NCI-H446 (cell line): ENCODE measurements at regions not wholly inside any gene's neighbourhood (a gene's known extent, or its start where the extent isn't known, plus 50 kb on each side); places are given as distances from the start of the nearest gene placed in this dataset.
"Not testable (repeated sequence)": the region's sequence is repeated elsewhere in the genome, so short reads cannot be mapped to it uniquely, and the experiment has no call there.

Experiments used
- DNase-seq, 2 experiments: peaks; one replicate each; lab custom pipeline; 2025; lab: John Stamatoyannopoulos, UW

GRCh38 chr10:114708084-114708483 is 50.0 kb upstream of the ABLIM1 start:
- no peak for DNase-seq

- DNase-seq: no peak
Measured at GRCh38 chr10:114708717-114709335, 50.8 kb upstream of the ABLIM1 start.

GRCh38 chr10:114709984-114710383 is 51.9 kb upstream of the ABLIM1 start:
- no peak for DNase-seq

GRCh38 chr10:114711176-114711868 is 53.2 kb upstream of the ABLIM1 start:
- no peak for DNase-seq

GRCh38 chr10:114711869-114712250 is 53.8 kb upstream of the ABLIM1 start:
- DNase-seq: no peak

- DNase-seq: no peak
Measured at GRCh38 chr10:114713525-114714090, 55.5 kb upstream of the ABLIM1 start.

- peak in 1 of 2 experiments; percentile 53 for DNase-seq
Measured at GRCh38 chr10:114714281-114714741, 56.2 kb upstream of the ABLIM1 start.

GRCh38 chr10:114715171-114715670 is 57.1 kb upstream of the ABLIM1 start:
- DNase-seq: peak in 1 of 2 experiments; percentile 44

GRCh38 chr10:114716811-114717404 is 58.8 kb upstream of the ABLIM1 start:
- DNase-seq: no peak

- DNase-seq: not testable (repeated sequence)
Measured at GRCh38 chr10:114717881-114718280, 59.8 kb upstream of the ABLIM1 start.

GRCh38 chr10:114718374-114718773 is 60.3 kb upstream of the ABLIM1 start:
- DNase-seq: peak; percentile 6 to 10

GRCh38 chr10:114719311-114719710 is 61.2 kb upstream of the ABLIM1 start:
- no peak for DNase-seq

GRCh38 chr10:114720023-114720422 is 61.9 kb upstream of the ABLIM1 start:
- DNase-seq: not testable (repeated sequence)

- DNase-seq: no peak
Measured at GRCh38 chr10:114720685-114721278, 62.7 kb upstream of the ABLIM1 start.

- not testable (repeated sequence) for DNase-seq
Measured at GRCh38 chr10:114722136-114722535, 64.1 kb upstream of the ABLIM1 start.

GRCh38 chr10:114723361-114723760 is 65.3 kb upstream of the ABLIM1 start:
- no peak for DNase-seq

GRCh38 chr10:114723991-114724715 is 66.1 kb upstream of the ABLIM1 start:
- no peak for DNase-seq

- DNase-seq: no peak
Measured at GRCh38 chr10:114724716-114725106, 66.6 kb upstream of the ABLIM1 start.

GRCh38 chr10:114726820-114727271 is 68.8 kb upstream of the ABLIM1 start:
- DNase-seq: no peak

GRCh38 chr10:114728325-114728724 is 70.2 kb upstream of the ABLIM1 start:
- DNase-seq: no peak

- DNase-seq: no peak
Measured at GRCh38 chr10:114729103-114729659, 71.1 kb upstream of the ABLIM1 start.
